ENCODE measurements at regions not wholly inside any gene's neighbourhood (a gene's known extent, or its start where the extent isn't known, plus 50 kb on each side); places are given as distances from the start of the nearest gene placed in this dataset.
"Not testable (repeated sequence)": the region's sequence is repeated elsewhere in the genome, so short reads cannot be mapped to it uniquely, and the experiment has no call there.

GRCh38 chr6:11853678-11854407, 75.2 kb upstream of the ADTRP start:
- Histone ChIP-seq H3K27ac (ENCODE audit: low read length) (no peak overlapping the region), H3K4me3 (ENCODE audit: low read length) (no peak overlapping the region), H3K4me1 (ENCODE audit: insufficient read depth, low read length) (no peaks in the 10 kb centered on the region)

GRCh38 chr6:11852061-11852651, 73.6 kb upstream of the ADTRP start:
- no peak overlapping the region for H3K4me3 ChIP-seq (ENCODE audit: low read length)
- no peaks in the 10 kb centered on the region for H3K27me3 ChIP-seq (ENCODE audit: insufficient read depth, low read length)
- H3K27ac ChIP-seq (ENCODE audit: low read length): no peak overlapping the region
- peaks cover 3% of the 10 kb centered on the region; the same call in 1 of the 2 replicates for H3K4me1 ChIP-seq (ENCODE audit: insufficient read depth, low read length)
- no peak overlapping the region for H3K9ac ChIP-seq (ENCODE audit: low read depth, low read length)
- no peaks in the 10 kb centered on the region for H3K9me3 ChIP-seq (ENCODE audit: insufficient read depth, low read depth, low read length)
- no peaks in the 10 kb centered on the region for H3K36me3 ChIP-seq (ENCODE audit: insufficient read depth, low read depth, low read length)

More at GRCh38 chr6:11853678-11854407, 75.2 kb upstream of the ADTRP start:
- H3K9me3 ChIP-seq (ENCODE audit: insufficient read depth, low read depth, low read length): no peaks in the 10 kb centered on the region
- H3K9ac ChIP-seq (ENCODE audit: low read depth, low read length): no peak overlapping the region
- no peaks in the 10 kb centered on the region for H3K36me3 ChIP-seq (ENCODE audit: insufficient read depth, low read depth, low read length)
- no peaks in the 10 kb centered on the region for H3K27me3 ChIP-seq (ENCODE audit: insufficient read depth, low read length)

- Histone ChIP-seq H3K36me3 (ENCODE audit: insufficient read depth, low read depth, low read length) (no peaks in the 10 kb centered on the region), H3K9me3 (ENCODE audit: insufficient read depth, low read depth, low read length) (no peaks in the 10 kb centered on the region), H3K27ac (ENCODE audit: low read length) (no peak overlapping the region), H3K9ac (ENCODE audit: low read depth, low read length) (no peak overlapping the region), H3K27me3 (ENCODE audit: insufficient read depth, low read length) (no peaks in the 10 kb centered on the region), H3K4me1 (ENCODE audit: insufficient read depth, low read length) (peaks cover 3% of the 10 kb centered on the region; the same call in 1 of the 2 replicates), H3K4me3 (ENCODE audit: low read length) (no peak overlapping the region)
Measured at GRCh38 chr6:11851387-11851786, 72.8 kb upstream of the ADTRP start.

- no peak overlapping the region for H3K9ac ChIP-seq (ENCODE audit: low read depth, low read length)
- no peaks in the 10 kb centered on the region for H3K36me3 ChIP-seq (ENCODE audit: insufficient read depth, low read depth, low read length)
- H3K4me1 ChIP-seq (ENCODE audit: insufficient read depth, low read length): peaks cover 3% of the 10 kb centered on the region; the same call in 1 of the 2 replicates
- no peak overlapping the region for H3K4me3 ChIP-seq (ENCODE audit: low read length)
- H3K27me3 ChIP-seq (ENCODE audit: insufficient read depth, low read length): no peaks in the 10 kb centered on the region
- H3K27ac ChIP-seq (ENCODE audit: low read length): no peak overlapping the region
- H3K9me3 ChIP-seq (ENCODE audit: insufficient read depth, low read depth, low read length): no peaks in the 10 kb centered on the region
Measured at GRCh38 chr6:11848852-11849731, 70.5 kb upstream of the ADTRP start.

- H3K27ac ChIP-seq (ENCODE audit: low read length): no peak overlapping the region
Measured at GRCh38 chr6:11848346-11848651, 69.7 kb upstream of the ADTRP start.

GRCh38 chr6:11847515-11848345, 69.1 kb upstream of the ADTRP start:
- Histone ChIP-seq H3K9me3 (ENCODE audit: insufficient read depth, low read depth, low read length) (no peaks in the 10 kb centered on the region), H3K36me3 (ENCODE audit: insufficient read depth, low read depth, low read length) (no peaks in the 10 kb centered on the region), H3K27me3 (ENCODE audit: insufficient read depth, low read length) (no peaks in the 10 kb centered on the region), H3K27ac (ENCODE audit: low read length) (no peak overlapping the region), H3K9ac (ENCODE audit: low read depth, low read length) (no peak overlapping the region; the same call in 1 of the 2 replicates), H3K4me1 (ENCODE audit: insufficient read depth, low read length) (peaks cover 3% of the 10 kb centered on the region; the same call in 1 of the 2 replicates), H3K4me3 (ENCODE audit: low read length) (no peak overlapping the region)

More at GRCh38 chr6:11848346-11848651, 69.7 kb upstream of the ADTRP start:
- H3K4me3 ChIP-seq (ENCODE audit: low read length): no peak overlapping the region
- no peak overlapping the region; the same call in 1 of the 2 replicates for H3K9ac ChIP-seq (ENCODE audit: low read depth, low read length)
- H3K36me3 ChIP-seq (ENCODE audit: insufficient read depth, low read depth, low read length): no peaks in the 10 kb centered on the region
- H3K27me3 ChIP-seq (ENCODE audit: insufficient read depth, low read length): no peaks in the 10 kb centered on the region
- peaks cover 3% of the 10 kb centered on the region; the same call in 1 of the 2 replicates for H3K4me1 ChIP-seq (ENCODE audit: insufficient read depth, low read length)
- H3K9me3 ChIP-seq (ENCODE audit: insufficient read depth, low read depth, low read length): no peaks in the 10 kb centered on the region

- not testable (repeated sequence) for H3K27me3 ChIP-seq (ENCODE audit: insufficient read depth, low read length); H3K4me3 ChIP-seq (ENCODE audit: low read length); H3K27ac ChIP-seq (ENCODE audit: low read length); H3K9me3 ChIP-seq (ENCODE audit: insufficient read depth, low read depth, low read length); H3K4me1 ChIP-seq (ENCODE audit: insufficient read depth, low read length); H3K9ac ChIP-seq (ENCODE audit: low read depth, low read length); H3K36me3 ChIP-seq (ENCODE audit: insufficient read depth, low read depth, low read length)
Measured at GRCh38 chr6:11847068-11847467, 68.5 kb upstream of the ADTRP start.

- Histone ChIP-seq H3K9ac (ENCODE audit: low read depth, low read length) (no peak overlapping the region), H3K27me3 (ENCODE audit: insufficient read depth, low read length) (no peaks in the 10 kb centered on the region), H3K36me3 (ENCODE audit: insufficient read depth, low read depth, low read length) (no peaks in the 10 kb centered on the region), H3K9me3 (ENCODE audit: insufficient read depth, low read depth, low read length) (no peaks in the 10 kb centered on the region), H3K27ac (ENCODE audit: low read length) (no peak overlapping the region), H3K4me3 (ENCODE audit: low read length) (no peak overlapping the region), H3K4me1 (ENCODE audit: insufficient read depth, low read length) (peaks cover 3% of the 10 kb centered on the region; the same call in 1 of the 2 replicates)
Measured at GRCh38 chr6:11845664-11846577, 67.3 kb upstream of the ADTRP start.

- H3K9ac ChIP-seq (ENCODE audit: low read depth, low read length); H3K27me3 ChIP-seq (ENCODE audit: insufficient read depth, low read length); H3K4me1 ChIP-seq (ENCODE audit: insufficient read depth, low read length); H3K27ac ChIP-seq (ENCODE audit: low read length); H3K9me3 ChIP-seq (ENCODE audit: insufficient read depth, low read depth, low read length); H3K36me3 ChIP-seq (ENCODE audit: insufficient read depth, low read depth, low read length); H3K4me3 ChIP-seq (ENCODE audit: low read length): not testable (repeated sequence)
Measured at GRCh38 chr6:11842795-11843194, 64.2 kb upstream of the ADTRP start.

- H3K27ac ChIP-seq (ENCODE audit: low read length): no peak overlapping the region
Measured at GRCh38 chr6:11835065-11835464, 56.5 kb upstream of the ADTRP start.

More at GRCh38 chr6:11835065-11835464, 56.5 kb upstream of the ADTRP start:
- Histone ChIP-seq H3K9me3 (ENCODE audit: insufficient read depth, low read depth, low read length) (no peaks in the 10 kb centered on the region), H3K27me3 (ENCODE audit: insufficient read depth, low read length) (no peaks in the 10 kb centered on the region), H3K9ac (ENCODE audit: low read depth, low read length) (no peak overlapping the region), H3K4me1 (ENCODE audit: insufficient read depth, low read length) (peaks cover 4% of the 10 kb centered on the region; the same call in 1 of the 2 replicates), H3K4me3 (ENCODE audit: low read length) (no peak overlapping the region), H3K36me3 (ENCODE audit: insufficient read depth, low read depth, low read length) (no peaks in the 10 kb centered on the region)
